CD8-positive, alpha-beta memory T cell (primary cell): ENCODE measurements at regions not wholly inside any gene's neighbourhood (a gene's known extent, or its start where the extent isn't known, plus 50 kb on each side); places are given as distances from the start of the nearest gene placed in this dataset.

ENCODE experiments used
- CTCF ChIA-PET: fragments of 350-600 bp; sonication (Branson Sonifier 250); formaldehyde crosslinking; loops from one replicate; lab custom pipeline; 2021; ENCODE audit warnings: antibody characterized with exemption; lab: Charles Lee
- POLR2A ChIA-PET: fragments of 350-600 bp; sonication (Branson Sonifier 250); formaldehyde crosslinking; loops from one replicate; lab custom pipeline; 2021; ENCODE audit warnings: antibody characterized with exemption; lab: Charles Lee
- DNase-seq, 5 donors: peaks; one replicate each; pipeline versions ENCODE4 v3.0.0 to v3.0.0-alpha.2; 2020 to 2022; ENCODE audit warnings: mixed read lengths in 1 of 5
- H3K27ac ChIP-seq: one replicate; pipeline ENCODE4 v1.7.0; 2013; ENCODE audit warnings: low read depth, mild to moderate bottlenecking, low read length, moderate library complexity
- H3K27me3 ChIP-seq: 2 replicates; pipeline ENCODE4 v1.7.0; 2013; ENCODE audit warnings: low read length, mild to moderate bottlenecking; ENCODE audit not compliant: insufficient read depth, poor library complexity, severe bottlenecking
- H3K36me3 ChIP-seq: 2 replicates; pipeline ENCODE4 v1.7.0; 2013; ENCODE audit warnings: mild to moderate bottlenecking, low read length, moderate library complexity; ENCODE audit not compliant: insufficient read depth
- H3K4me1 ChIP-seq: 2 replicates; pipeline ENCODE4 v1.7.0; 2013; ENCODE audit warnings: mild to moderate bottlenecking, low read length, moderate library complexity; ENCODE audit not compliant: insufficient read depth
- H3K4me3 ChIP-seq: 2 replicates; pipeline ENCODE4 v1.7.0; 2013; ENCODE audit warnings: mild to moderate bottlenecking, low read length
- H3K9me3 ChIP-seq: 2 replicates; pipeline ENCODE4 v1.7.0; 2013; ENCODE audit warnings: mild to moderate bottlenecking, low read length
- H3K27ac Mint-ChIP-seq, 8 donors: one replicate each; pipeline ENCODE4 v1.8.0; 2020 to 2021; ENCODE audit warnings: mixed read lengths in 8 of 8, mild to moderate bottlenecking in 6 of 8, inconsistent platforms in 3 of 8, moderate library complexity in 3 of 8
- H3K27me3 Mint-ChIP-seq, 2 donors: one replicate each; pipeline ENCODE4 v1.8.0; 2020 to 2021; ENCODE audit warnings: mixed read lengths in 2 of 2, mild to moderate bottlenecking in 1 of 2, moderate library complexity in 1 of 2
- H3K36me3 Mint-ChIP-seq, 3 donors: one replicate each; pipeline ENCODE4 v1.8.0; 2020 to 2021; ENCODE audit warnings: mixed read lengths in 3 of 3, inconsistent platforms in 1 of 3, mild to moderate bottlenecking in 1 of 3
- H3K4me1 Mint-ChIP-seq, 3 donors: one replicate each; pipeline ENCODE4 v1.8.0; 2020 to 2021; ENCODE audit warnings: mixed read lengths in 3 of 3, inconsistent platforms in 1 of 3, mild to moderate bottlenecking in 1 of 3
- H3K4me3 Mint-ChIP-seq, 7 donors: one replicate each; pipeline ENCODE4 v1.8.0; 2020 to 2021; ENCODE audit warnings: mixed read lengths in 7 of 7, mild to moderate bottlenecking in 6 of 7, moderate library complexity in 4 of 7, inconsistent platforms in 2 of 7
- H3K9me3 Mint-ChIP-seq, 5 donors: one replicate each; pipeline ENCODE4 v1.8.0; 2020 to 2022; ENCODE audit warnings: mixed read lengths in 5 of 5, mild to moderate bottlenecking in 3 of 5, moderate library complexity in 2 of 5, inconsistent platforms in 1 of 5

GRCh38 chr4:170770664-170771063 is 680.9 kb upstream of the AADAT start:
- Mint-ChIP-seq H3K36me3 (no peaks in the 10 kb centered on the region), H3K9me3 (peaks cover 3 to 30% (median 7%) of the 10 kb centered on the region in 5 donors), H3K4me3 (no peak overlapping the region), H3K27me3 (no peaks in the 10 kb centered on the region), H3K4me1 (no peaks in the 10 kb centered on the region), H3K27ac (no peak overlapping the region)
- H3K4me1 ChIP-seq: no peaks in the 10 kb centered on the region
- CTCF ChIA-PET: no interaction called here
- POLR2A ChIA-PET: no interaction called here
- no peaks in the 10 kb centered on the region for H3K9me3 ChIP-seq
- H3K27me3 ChIP-seq: no peaks in the 10 kb centered on the region
- H3K27ac ChIP-seq: no peak overlapping the region
- DNase-seq: no peak
- H3K36me3 ChIP-seq: no peaks in the 10 kb centered on the region
- no peak overlapping the region for H3K4me3 ChIP-seq

GRCh38 chr4:170769862-170770261 is 680.1 kb upstream of the AADAT start:
- Histone ChIP-seq H3K9me3 (no peaks in the 10 kb centered on the region), H3K36me3 (no peaks in the 10 kb centered on the region), H3K4me1 (no peaks in the 10 kb centered on the region), H3K27ac (no peak overlapping the region), H3K4me3 (no peak overlapping the region), H3K27me3 (no peaks in the 10 kb centered on the region)
- Mint-ChIP-seq H3K27ac (no peak overlapping the region), H3K4me3 (no peak overlapping the region), H3K4me1 (no peaks in the 10 kb centered on the region), H3K9me3 (peaks cover 3 to 30% (median 7%) of the 10 kb centered on the region in 5 donors), H3K36me3 (no peaks in the 10 kb centered on the region), H3K27me3 (no peaks in the 10 kb centered on the region)
- ChIA-PET CTCF (no interaction called here), POLR2A (no interaction called here)
- DNase-seq: no peak

GRCh38 chr4:170758988-170759387 is 669.2 kb upstream of the AADAT start:
- H3K27ac Mint-ChIP-seq: no peak overlapping the region
- no peak overlapping the region for H3K27ac ChIP-seq
- no peaks in the 10 kb centered on the region for H3K36me3 ChIP-seq
- peaks cover 4 to 31% (median 8%) of the 10 kb centered on the region in 5 donors for H3K9me3 Mint-ChIP-seq
- H3K4me3 Mint-ChIP-seq: no peak overlapping the region
- no peak for DNase-seq
- no peaks in the 10 kb centered on the region for H3K4me1 Mint-ChIP-seq
- no peak overlapping the region for H3K4me3 ChIP-seq
- POLR2A ChIA-PET: no interaction called here
- no peaks in the 10 kb centered on the region for H3K27me3 ChIP-seq
- no peaks in the 10 kb centered on the region for H3K4me1 ChIP-seq
- H3K36me3 Mint-ChIP-seq: no peaks in the 10 kb centered on the region
- no peaks in the 10 kb centered on the region for H3K27me3 Mint-ChIP-seq
- no peaks in the 10 kb centered on the region for H3K9me3 ChIP-seq
- CTCF ChIA-PET: no interaction called here

- no peak overlapping the region for H3K27ac Mint-ChIP-seq
- Histone ChIP-seq H3K4me1 (no peaks in the 10 kb centered on the region), H3K9me3 (no peaks in the 10 kb centered on the region), H3K4me3 (no peak overlapping the region), H3K27ac (no peak overlapping the region), H3K36me3 (no peaks in the 10 kb centered on the region), H3K27me3 (no peaks in the 10 kb centered on the region)
- DNase-seq: no peak
- no peak overlapping the region for H3K4me3 Mint-ChIP-seq
- H3K4me1 Mint-ChIP-seq: no peaks in the 10 kb centered on the region
- no peaks in the 10 kb centered on the region for H3K36me3 Mint-ChIP-seq
- ChIA-PET POLR2A (no interaction called here), CTCF (no interaction called here)
- peaks cover 2 to 19% (median 13%) of the 10 kb centered on the region in 5 donors for H3K9me3 Mint-ChIP-seq
- H3K27me3 Mint-ChIP-seq: no peaks in the 10 kb centered on the region
Observed at GRCh38 chr4:170750519-170750918, 660.8 kb upstream of the AADAT start.

GRCh38 chr4:170748975-170749374 is 659.2 kb upstream of the AADAT start:
- Mint-ChIP-seq H3K27me3 (no peaks in the 10 kb centered on the region), H3K36me3 (no peaks in the 10 kb centered on the region), H3K4me1 (no peaks in the 10 kb centered on the region), H3K4me3 (no peak overlapping the region), H3K27ac (no peak overlapping the region), H3K9me3 (peaks cover 3 to 23% (median 10%) of the 10 kb centered on the region in 5 donors)
- no peaks in the 10 kb centered on the region for H3K36me3 ChIP-seq
- ChIA-PET POLR2A (no interaction called here), CTCF (no interaction called here)
- no peaks in the 10 kb centered on the region for H3K4me1 ChIP-seq
- H3K9me3 ChIP-seq: no peaks in the 10 kb centered on the region
- H3K27ac ChIP-seq: no peak overlapping the region
- no peak overlapping the region for H3K4me3 ChIP-seq
- DNase-seq: no peak
- H3K27me3 ChIP-seq: no peaks in the 10 kb centered on the region

GRCh38 chr4:170743633-170744032 is 653.9 kb upstream of the AADAT start:
- ChIA-PET CTCF (no interaction called here), POLR2A (no interaction called here)
- Mint-ChIP-seq H3K27me3 (no peaks in the 10 kb centered on the region), H3K4me1 (no peaks in the 10 kb centered on the region), H3K36me3 (no peaks in the 10 kb centered on the region), H3K27ac (no peak overlapping the region), H3K4me3 (no peak overlapping the region), H3K9me3 (peaks cover 2 to 18% (median 12%) of the 10 kb centered on the region in 5 donors)
- Histone ChIP-seq H3K27me3 (no peaks in the 10 kb centered on the region), H3K4me1 (no peaks in the 10 kb centered on the region), H3K36me3 (no peaks in the 10 kb centered on the region), H3K27ac (no peak overlapping the region), H3K9me3 (no peaks in the 10 kb centered on the region), H3K4me3 (no peak overlapping the region)
- DNase-seq: no peak

- H3K27me3 Mint-ChIP-seq: no peaks in the 10 kb centered on the region
- no peaks in the 10 kb centered on the region for H3K36me3 Mint-ChIP-seq
- no peaks in the 10 kb centered on the region for H3K9me3 ChIP-seq
- no peak overlapping the region for H3K4me3 Mint-ChIP-seq
- no peak for DNase-seq
- H3K9me3 Mint-ChIP-seq: peaks cover 2 to 18% (median 10%) of the 10 kb centered on the region in 5 donors
- H3K27ac Mint-ChIP-seq: no peak overlapping the region
- H3K36me3 ChIP-seq: no peaks in the 10 kb centered on the region
- ChIA-PET CTCF (no interaction called here), POLR2A (no interaction called here)
- no peaks in the 10 kb centered on the region for H3K4me1 Mint-ChIP-seq
- no peaks in the 10 kb centered on the region for H3K27me3 ChIP-seq
- no peak overlapping the region for H3K4me3 ChIP-seq
- H3K27ac ChIP-seq: no peak overlapping the region
- no peaks in the 10 kb centered on the region for H3K4me1 ChIP-seq
Observed at GRCh38 chr4:170741856-170742255, 652.1 kb upstream of the AADAT start.

- Mint-ChIP-seq H3K4me1 (no peaks in the 10 kb centered on the region), H3K27me3 (no peaks in the 10 kb centered on the region), H3K4me3 (no peak overlapping the region), H3K36me3 (no peaks in the 10 kb centered on the region), H3K27ac (no peak overlapping the region), H3K9me3 (peaks cover under 1 to 5% (median 2%) of the 10 kb centered on the region in 5 donors)
- Histone ChIP-seq H3K4me1 (no peaks in the 10 kb centered on the region), H3K36me3 (no peaks in the 10 kb centered on the region), H3K27ac (no peak overlapping the region), H3K27me3 (no peaks in the 10 kb centered on the region), H3K4me3 (no peak overlapping the region), H3K9me3 (no peaks in the 10 kb centered on the region)
- POLR2A ChIA-PET: no interaction called here
- no peak for DNase-seq
- CTCF ChIA-PET: no interaction called here
Observed at GRCh38 chr4:170736710-170737109, 647.0 kb upstream of the AADAT start.

- Histone ChIP-seq H3K4me3 (no peak overlapping the region), H3K36me3 (no peaks in the 10 kb centered on the region), H3K4me1 (no peaks in the 10 kb centered on the region), H3K27ac (no peak overlapping the region), H3K9me3 (no peaks in the 10 kb centered on the region), H3K27me3 (no peaks in the 10 kb centered on the region)
- H3K9me3 Mint-ChIP-seq: peaks cover 2 to 12% (median 4%) of the 10 kb centered on the region in 5 donors
- no peaks in the 10 kb centered on the region for H3K27me3 Mint-ChIP-seq
- H3K27ac Mint-ChIP-seq: no peak overlapping the region
- no peaks in the 10 kb centered on the region for H3K36me3 Mint-ChIP-seq
- ChIA-PET POLR2A (no interaction called here), CTCF (no interaction called here)
- H3K4me3 Mint-ChIP-seq: no peak overlapping the region
- H3K4me1 Mint-ChIP-seq: no peaks in the 10 kb centered on the region
- DNase-seq: no peak
Observed at GRCh38 chr4:170729897-170730296, 640.1 kb upstream of the AADAT start.
